HG03378 (cell line): ENCODE measurements at regions not wholly inside any gene's neighbourhood (a gene's known extent, or its start where the extent isn't known, plus 50 kb on each side); places are given as distances from the start of the nearest gene placed in this dataset.

Source experiments
- ATAC-seq: cut with Tn5 transposase; IDR thresholded peaks from one replicate; pipeline ENCODE4 v1.9.1; 2021; ENCODE audit warnings: mild to moderate bottlenecking, moderate library complexity; ENCODE audit not compliant: unreplicated experiment

DNA sequence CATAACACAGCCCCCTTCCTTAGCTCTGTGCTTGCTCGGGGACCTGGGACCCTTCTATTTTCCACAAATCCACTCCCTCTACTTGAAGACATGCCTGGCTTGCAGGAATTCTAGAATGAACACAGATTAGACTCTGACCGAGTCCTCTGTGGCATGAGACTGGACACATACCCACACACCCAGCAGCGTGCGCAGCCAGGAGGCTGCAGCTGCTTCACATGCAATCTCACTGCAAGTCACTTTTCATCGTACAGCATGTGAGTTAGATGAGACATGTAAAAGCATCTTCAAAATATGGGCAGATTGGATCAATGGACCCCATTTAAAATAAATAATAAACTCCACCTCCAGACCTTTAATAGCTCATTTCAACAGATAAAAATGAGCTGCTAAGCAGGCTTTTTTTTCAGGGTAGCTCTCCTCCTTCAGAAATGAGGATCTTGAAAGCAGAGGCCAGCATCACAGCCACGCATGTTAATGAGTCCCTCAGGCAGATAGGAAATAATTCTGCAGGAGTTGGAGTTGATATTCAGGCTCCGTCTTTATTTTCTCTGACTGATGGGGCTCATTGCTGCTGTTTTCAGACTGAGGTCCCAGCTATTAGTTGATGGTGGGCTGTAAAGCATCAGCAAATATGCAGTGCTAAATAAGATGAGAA, 215.1 kb upstream of the GGTLC1 start:
- ATAC-seq = no peak

DNA sequence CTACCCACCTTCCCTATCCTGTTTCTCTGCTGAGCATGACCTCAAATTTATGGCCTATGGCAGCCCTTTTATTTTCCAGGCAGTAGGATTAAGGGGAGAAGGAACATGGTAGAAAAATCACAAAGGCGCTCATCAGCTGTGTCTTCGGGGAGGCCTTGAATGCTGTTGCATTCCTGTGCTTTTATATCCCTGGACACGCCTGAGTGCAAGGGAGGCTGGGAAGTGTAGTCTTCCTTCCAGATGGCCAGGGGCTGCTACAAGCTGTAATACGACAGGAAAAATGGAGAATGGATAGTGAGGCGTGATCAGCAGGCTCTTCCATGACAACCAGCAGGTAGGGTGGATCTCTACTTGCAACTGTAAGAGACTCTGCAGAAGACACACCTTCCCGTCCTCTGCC, 210.9 kb upstream of the GGTLC1 start:
- ATAC-seq = no peak

- ATAC-seq = no peak
These were observed 205.6 kb upstream of the GGTLC1 start for GRCh38 chr20:24194143-24194542.

GRCh38 chr20:24190905-24191304, 202.3 kb upstream of the GGTLC1 start:
- ATAC-seq = no peak

GRCh38 chr20:24185791-24186190, 197.2 kb upstream of the GGTLC1 start:
- no peak for ATAC-seq

GRCh38 chr20:24181151-24181550, 192.6 kb upstream of the GGTLC1 start:
- no peak for ATAC-seq

DNA sequence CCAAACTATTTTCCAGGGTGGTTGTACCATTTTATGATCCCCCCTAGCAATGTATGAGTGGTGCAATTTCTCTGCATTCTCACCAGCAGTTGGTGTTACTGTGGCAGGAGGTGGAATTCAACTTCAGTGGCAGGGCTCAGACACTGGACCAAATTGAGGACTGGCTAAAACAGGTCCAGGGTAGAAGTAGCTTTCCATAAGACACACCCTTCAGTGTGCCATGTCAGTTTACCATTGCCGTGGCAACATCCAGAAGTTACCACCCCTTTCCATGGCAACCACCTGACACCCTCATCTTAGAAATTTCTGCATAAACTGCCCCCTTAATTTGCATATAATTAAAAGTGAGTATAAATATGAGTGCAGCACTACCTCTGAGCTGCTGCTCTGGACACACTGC, 180.7 kb upstream of the GGTLC1 start:
- no peak for ATAC-seq

GRCh38 chr20:24166412-24166811, 177.8 kb upstream of the GGTLC1 start:
- no peak for ATAC-seq

GRCh38 chr20:24166123-24166381, 177.5 kb upstream of the GGTLC1 start:
- no peak for ATAC-seq

DNA sequence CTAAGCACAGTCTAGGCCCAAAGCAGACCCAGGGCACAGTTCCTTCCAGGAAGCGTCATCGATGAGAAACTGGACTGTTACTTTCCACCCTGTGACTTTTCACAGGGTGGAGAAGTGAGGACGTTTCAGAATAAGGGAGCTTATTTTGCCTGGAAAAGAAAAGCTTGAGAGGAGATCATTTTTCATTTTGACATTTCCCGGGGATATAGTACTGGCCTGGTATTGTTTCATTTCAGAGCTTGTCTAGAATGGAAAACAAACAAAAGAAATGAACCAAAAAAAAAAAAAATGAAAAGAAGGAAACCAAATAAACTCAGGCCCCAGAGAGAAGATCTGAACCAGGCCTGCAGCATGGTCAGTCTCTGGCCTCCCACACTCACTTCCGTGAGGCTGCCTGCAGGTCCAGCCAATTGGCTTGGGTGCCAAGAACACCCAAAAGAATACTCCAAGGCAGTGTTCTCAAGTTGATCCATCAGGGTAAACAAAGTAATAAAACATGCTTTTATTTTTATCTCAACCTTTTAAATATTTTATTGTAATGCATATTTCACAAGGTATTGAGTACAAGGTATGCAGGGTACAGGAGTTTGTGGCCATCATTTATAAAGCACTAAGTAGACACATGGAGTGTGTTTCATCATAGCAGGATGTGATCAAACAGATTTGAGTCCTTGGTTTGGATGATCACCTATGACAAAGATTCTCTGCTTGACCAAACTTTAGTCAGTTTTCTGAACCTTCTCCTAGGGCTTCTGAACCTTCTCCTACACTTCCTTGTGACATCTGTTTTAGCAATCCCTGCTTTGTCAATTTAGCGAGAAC, 176.9 kb upstream of the GGTLC1 start:
- no peak for ATAC-seq

DNA sequence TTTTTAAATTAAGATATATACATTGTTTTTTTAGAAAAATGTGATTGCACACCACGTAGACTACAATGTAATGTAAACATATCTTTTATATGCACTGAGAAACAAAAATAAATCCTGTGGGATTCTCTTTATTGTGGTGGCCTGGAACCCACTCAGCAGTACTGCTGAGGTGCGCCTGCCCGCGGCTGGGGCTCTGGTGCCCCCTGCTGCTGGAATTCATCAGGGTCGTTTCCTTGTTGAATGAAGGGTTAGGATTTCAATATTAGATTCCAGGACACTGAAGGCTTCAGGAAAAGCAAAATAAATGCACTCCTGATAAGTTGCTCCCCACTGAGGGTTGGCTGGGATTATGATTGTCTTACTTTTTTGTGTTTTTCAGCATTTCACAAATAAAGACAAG, 175.8 kb upstream of the GGTLC1 start:
- ATAC-seq = no peak

DNA sequence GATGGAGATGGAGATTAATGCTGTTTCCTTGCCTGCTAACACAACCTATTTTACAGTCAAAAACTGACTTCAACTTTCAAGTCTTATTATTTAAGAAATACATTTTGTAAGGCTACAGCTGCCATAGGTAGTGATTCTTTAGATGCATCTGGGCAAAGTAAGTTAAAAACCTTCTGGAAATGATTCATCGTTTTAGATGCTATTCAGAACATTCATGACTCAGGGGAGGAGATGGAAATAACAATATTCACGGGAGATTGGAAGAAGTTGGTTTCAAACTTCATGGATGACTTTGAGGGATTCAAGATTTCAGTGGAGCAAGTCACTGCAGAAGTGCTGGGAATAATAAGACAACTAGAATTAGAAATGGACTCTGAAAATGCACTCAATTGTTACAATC, 174.9 kb upstream of the GGTLC1 start:
- no peak for ATAC-seq

GRCh38 chr20:24160563-24161281, 172.1 kb upstream of the GGTLC1 start:
- no peak for ATAC-seq

DNA sequence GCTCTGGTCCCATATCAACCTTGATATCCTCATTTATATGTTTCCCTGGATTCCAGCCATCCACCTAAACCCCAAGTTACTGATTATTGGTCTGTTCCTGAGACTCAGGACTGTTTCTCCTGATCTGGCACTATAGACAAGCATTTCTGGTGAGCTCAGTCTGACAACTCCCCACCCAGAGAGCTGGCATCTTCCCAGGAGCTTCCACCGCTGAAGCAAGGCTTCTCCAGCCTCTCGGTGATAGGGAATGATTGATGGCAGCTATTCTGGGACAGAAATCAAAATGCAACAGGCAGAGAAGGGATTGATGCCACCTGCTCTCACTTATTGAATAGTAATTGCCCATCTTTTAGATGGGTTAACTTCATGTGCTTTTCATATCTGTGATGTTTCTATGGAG, 169.7 kb upstream of the GGTLC1 start:
- ATAC-seq = no peak

GRCh38 chr20:24157213-24157612, 168.6 kb upstream of the GGTLC1 start:
- ATAC-seq = no peak

- no peak for ATAC-seq
These were observed 164.8 kb upstream of the GGTLC1 start for GRCh38 chr20:24153101-24154040.

GRCh38 chr20:24151621-24152294, 163.2 kb upstream of the GGTLC1 start:
- ATAC-seq = no peak

- ATAC-seq = no peak
These were observed 161.8 kb upstream of the GGTLC1 start for GRCh38 chr20:24150406-24150805.

- ATAC-seq = no peak
These were observed 161.3 kb upstream of the GGTLC1 start for GRCh38 chr20:24149881-24150307.

DNA sequence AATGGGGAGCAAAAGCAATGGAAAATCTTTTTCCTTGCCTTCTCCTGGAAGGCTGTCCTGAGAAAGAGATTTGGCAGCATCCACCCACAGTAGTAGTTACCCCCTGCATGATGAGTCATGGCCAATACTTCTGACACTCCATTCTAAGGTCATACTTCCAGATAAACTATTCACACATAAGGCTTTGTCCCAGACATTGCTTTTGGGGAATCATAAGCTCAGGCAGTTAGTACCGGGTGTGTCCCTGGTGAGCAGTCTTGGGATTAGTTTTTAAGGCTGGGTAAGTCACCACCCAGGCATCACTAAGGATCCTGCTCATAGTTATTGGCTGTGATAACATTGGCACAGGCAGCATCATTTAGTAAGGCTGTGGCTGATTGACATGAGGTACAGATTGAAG, 160.6 kb upstream of the GGTLC1 start:
- no peak for ATAC-seq
